ENCODE measurements at regions not wholly inside any gene's neighbourhood (a gene's known extent, or its start where the extent isn't known, plus 50 kb on each side); places are given as distances from the start of the nearest gene placed in this dataset.

DNA sequence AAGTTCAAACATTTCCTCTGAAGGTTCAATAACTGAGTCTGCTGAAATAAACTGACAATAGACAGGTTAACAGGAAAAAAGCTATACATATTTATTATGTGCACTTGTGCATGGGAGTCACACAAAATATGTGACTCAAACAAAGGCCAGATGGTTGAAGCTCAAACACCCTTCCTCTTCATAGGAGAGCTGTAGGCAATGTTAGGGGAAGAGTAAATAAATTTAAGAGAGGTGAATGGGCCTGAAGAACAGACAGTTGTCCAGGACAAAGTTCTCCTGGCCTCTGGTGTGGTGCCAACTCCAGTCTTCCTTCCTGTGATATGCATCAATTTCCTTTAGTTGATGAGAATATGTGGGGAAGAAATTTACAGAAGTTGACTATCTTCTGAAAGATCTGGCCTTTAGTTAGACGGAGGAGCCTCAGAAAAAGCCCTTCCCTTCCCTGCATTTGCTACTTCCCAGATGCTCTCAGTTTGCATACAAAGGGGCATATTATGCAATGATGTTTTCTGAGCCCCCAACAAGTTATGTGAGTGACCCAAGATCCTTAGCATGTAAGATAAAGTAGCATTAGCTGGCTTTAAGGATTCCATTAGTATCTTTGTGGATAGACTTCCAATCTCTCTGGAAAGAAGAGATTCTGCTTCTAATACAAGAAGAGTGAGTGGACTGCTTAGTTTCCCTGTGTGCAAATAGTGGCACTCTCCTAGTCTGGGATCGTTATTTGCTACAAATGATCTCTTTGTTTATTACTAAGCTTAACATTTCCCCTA is 96.4 kb upstream of the IGSF10 start:
- no peaks in the 10 kb centered on the region for H3K79me2 ChIP-seq (ENCODE audit: control insufficient read depth, insufficient read depth, low read length)
- no peak overlapping the region for H3K27ac ChIP-seq (ENCODE audit: extremely low read depth, low read depth, low read length)
- no peaks in the 10 kb centered on the region for H3K4me1 ChIP-seq (replicated peaks in 1 of 2; ENCODE audit: control insufficient read depth in 2 of 2, insufficient read depth in 2 of 2, low read length in 2 of 2)
- FAIRE-seq = peak; percentile 23
- H3K9me1 ChIP-seq (ENCODE audit: control insufficient read depth, insufficient read depth, low read length) = no peaks in the 10 kb centered on the region
- WGBS (ENCODE audit: insufficient coverage, low coverage, missing lambda C conversion rate) = 8% methylated on average over 2 of the region's 2 CpGs
- H3K4me2 ChIP-seq (ENCODE audit: insufficient read depth, low read length) = no peak overlapping the region
- ATAC-seq = no peak
- DNase-seq (ENCODE audit: extremely low read depth in 1 of 4, low spot score in 3 of 4) = no peak
- no peaks in the 10 kb centered on the region for H4K20me1 ChIP-seq (replicated peaks; ENCODE audit: control insufficient read depth, insufficient read depth, low read length)
- H3K9me3 ChIP-seq (replicated peaks; ENCODE audit: control insufficient read depth, insufficient read depth, low read depth, low read length) = no peaks in the 10 kb centered on the region
- peak overlapping the region; percentile 73 for H2AFZ ChIP-seq (ENCODE audit: low read depth, low read length)
- TF ChIP-seq ZNF165 (CRISPR knock-in tag; IDR thresholded peaks at IDR 0.05; ENCODE audit: borderline replicate concordance) (no peak), NR2C2 (CRISPR knock-in tag; IDR thresholded peaks at IDR 0.05) (no peak), NR2C2 (tag; IDR thresholded peaks at IDR 0.05) (no peak)
- TF ChIP-seq, protein P1, sequence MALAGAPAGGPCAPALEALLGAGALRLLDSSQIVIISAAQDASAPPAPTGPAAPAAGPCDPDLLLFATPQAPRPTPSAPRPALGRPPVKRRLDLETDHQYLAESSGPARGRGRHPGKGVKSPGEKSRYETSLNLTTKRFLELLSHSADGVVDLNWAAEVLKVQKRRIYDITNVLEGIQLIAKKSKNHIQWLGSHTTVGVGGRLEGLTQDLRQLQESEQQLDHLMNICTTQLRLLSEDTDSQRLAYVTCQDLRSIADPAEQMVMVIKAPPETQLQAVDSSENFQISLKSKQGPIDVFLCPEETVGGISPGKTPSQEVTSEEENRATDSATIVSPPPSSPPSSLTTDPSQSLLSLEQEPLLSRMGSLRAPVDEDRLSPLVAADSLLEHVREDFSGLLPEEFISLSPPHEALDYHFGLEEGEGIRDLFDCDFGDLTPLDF (CRISPR knock-in tag; IDR thresholded peaks at IDR 0.05) = no peak
- H3K27me3 ChIP-seq (ENCODE audit: control insufficient read depth in 2 of 2, insufficient read depth in 2 of 2, low read length in 2 of 2) = no peaks in the 10 kb centered on the region
- no TSS peak for BruUV-seq (replicated peaks)
- H3K9ac ChIP-seq (ENCODE audit: insufficient read depth in 1 of 2, low read depth in 2 of 2, low read length in 2 of 2) = no peak overlapping the region
- intact Hi-C loops (cut with micrococcal nuclease) (no loop called here), in situ Hi-C loops (cut with MboI) (no loop called here)
- no peaks in the 10 kb centered on the region for H3K36me3 ChIP-seq (ENCODE audit: control insufficient read depth, insufficient read depth, low read length)
- CTCF ChIA-PET (ENCODE audit: low intra/inter-chr PET ratio) = no interaction called here
- H3K4me3 ChIP-seq = no peak overlapping the region
- POLR2A ChIA-PET = no interaction called here

DNA sequence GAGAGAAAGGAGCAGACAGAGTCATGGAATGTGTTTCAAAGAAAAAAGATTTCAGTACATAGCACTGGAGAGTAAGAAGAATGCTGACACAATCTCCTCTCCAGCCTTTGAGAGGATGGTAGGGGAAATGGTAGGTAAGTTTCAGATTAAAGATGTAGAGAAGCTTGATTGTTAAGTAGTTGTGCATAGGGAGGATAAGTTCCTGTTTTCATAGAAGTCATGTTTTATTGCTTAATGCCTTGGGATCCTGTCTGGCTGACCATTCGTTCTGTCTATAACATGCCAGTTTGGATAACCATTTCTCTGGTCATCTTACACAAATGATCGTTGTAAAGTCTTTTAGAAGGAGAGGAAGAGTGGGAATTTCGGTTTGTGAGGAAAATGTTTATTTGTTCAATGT is 95.7 kb upstream of the IGSF10 start:
- POLR2A ChIA-PET = no interaction called here
- H3K9me1 ChIP-seq (ENCODE audit: control insufficient read depth, insufficient read depth, low read length) = no peaks in the 10 kb centered on the region
- ATAC-seq (no peak), FAIRE-seq (no peak), DNase-seq (ENCODE audit: extremely low read depth in 1 of 4, low spot score in 3 of 4) (no peak)
- no peaks in the 10 kb centered on the region for H3K4me1 ChIP-seq (replicated peaks in 1 of 2; ENCODE audit: control insufficient read depth in 2 of 2, insufficient read depth in 2 of 2, low read length in 2 of 2)
- no peaks in the 10 kb centered on the region for H4K20me1 ChIP-seq (replicated peaks; ENCODE audit: control insufficient read depth, insufficient read depth, low read length)
- 11% methylated on average over 3 of the region's 3 CpGs for WGBS (ENCODE audit: insufficient coverage, low coverage, missing lambda C conversion rate)
- no peak overlapping the region for H3K27ac ChIP-seq (ENCODE audit: extremely low read depth, low read depth, low read length)
- in situ Hi-C loops (cut with MboI) (no loop called here), intact Hi-C loops (cut with micrococcal nuclease) (no loop called here)
- no peaks in the 10 kb centered on the region for H3K79me2 ChIP-seq (ENCODE audit: control insufficient read depth, insufficient read depth, low read length)
- CTCF ChIA-PET (ENCODE audit: low intra/inter-chr PET ratio) = no interaction called here
- peak overlapping the region; percentile 73 for H2AFZ ChIP-seq (ENCODE audit: low read depth, low read length)
- no peak overlapping the region for H3K9ac ChIP-seq (ENCODE audit: insufficient read depth in 1 of 2, low read depth in 2 of 2, low read length in 2 of 2)
- no peak overlapping the region for H3K4me2 ChIP-seq (ENCODE audit: insufficient read depth, low read length)
- no peaks in the 10 kb centered on the region for H3K36me3 ChIP-seq (ENCODE audit: control insufficient read depth, insufficient read depth, low read length)
- H3K27me3 ChIP-seq (ENCODE audit: control insufficient read depth in 2 of 2, insufficient read depth in 2 of 2, low read length in 2 of 2) = no peaks in the 10 kb centered on the region
- BruUV-seq (replicated peaks) = no TSS peak
- H3K9me3 ChIP-seq (replicated peaks; ENCODE audit: control insufficient read depth, insufficient read depth, low read depth, low read length) = no peaks in the 10 kb centered on the region
- H3K4me3 ChIP-seq = no peak overlapping the region
- TF ChIP-seq ZNF696 (CRISPR knock-in tag; conservative IDR thresholded peaks at IDR 0.05) (no peak), JUND (IDR thresholded peaks at IDR 0.05; ENCODE audit: borderline replicate concordance, low read depth, low read length) (no peak), JUND (tag; IDR thresholded peaks at IDR 0.05; ENCODE audit: borderline replicate concordance, low read depth, low read length) (no peak), PML (IDR thresholded peaks at IDR 0.05; ENCODE audit: low read length) (no peak), POLR2B (IDR thresholded peaks at IDR 0.05; ENCODE audit: low read depth, partially characterized antibody) (no peak), GTF2E2 (tag; IDR thresholded peaks at IDR 0.05) (no peak), SRSF7 (optimal IDR thresholded peaks at IDR 0.05; ENCODE audit: low read depth, low read length) (no peak), SP1 (CRISPR knock-in tag; IDR thresholded peaks at IDR 0.05) (no peak), ZNF764 (CRISPR knock-in tag; IDR thresholded peaks at IDR 0.05; ENCODE audit: low read depth) (no peak), ZNF444 (CRISPR knock-in tag; IDR thresholded peaks at IDR 0.05) (no peak)
